Astrocyte of the spinal cord (primary cell): ENCODE measurements at regions not wholly inside any gene's neighbourhood (a gene's known extent, or its start where the extent isn't known, plus 50 kb on each side); places are given as distances from the start of the nearest gene placed in this dataset.

Experiments used
- DNase-seq: peaks from one replicate; pipeline ENCODE4 v3.0.0; 2011; ENCODE audit warnings: low read depth, low spot score
- H3K4me3 ChIP-seq: 2 replicates; pipeline ENCODE4 v1.5.1; 2011; ENCODE audit warnings: low read depth, mild to moderate bottlenecking, low read length, moderate library complexity
- CTCF ChIP-seq: IDR thresholded peaks from 2 replicates; pipeline ENCODE4 v1.5.1; 2012; ENCODE audit warnings: low read depth, mild to moderate bottlenecking, low read length, inconsistent platforms
- in situ Hi-C: cut with HindIII; loops from 2 replicates; pipeline ENCODE4 v1.10.0; 2017; ENCODE audit warnings: low sequenced_read_pairs

DNA sequence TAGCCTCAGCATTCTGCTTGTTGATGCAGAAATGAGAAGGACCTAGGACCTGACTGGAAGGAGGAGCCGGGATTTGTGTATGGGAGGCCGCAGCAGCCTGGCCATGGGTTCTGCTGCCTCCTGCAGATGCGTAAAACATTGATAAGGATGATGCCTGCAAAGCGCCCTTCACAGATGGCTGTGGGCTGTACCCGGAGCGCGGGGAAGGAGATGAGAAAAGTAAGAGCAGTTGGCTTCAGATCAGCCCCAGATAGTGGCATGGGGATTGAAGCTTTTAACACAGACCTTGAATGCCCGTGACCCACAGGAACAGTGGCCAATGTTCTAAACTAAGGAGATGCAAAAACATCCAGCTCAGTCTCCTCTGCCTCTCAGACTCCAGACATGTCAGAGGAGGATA, 136.4 kb upstream of the KCNG1 start:
- no peak overlapping the region for H3K4me3 ChIP-seq
- no peak for DNase-seq
- in situ Hi-C loops, result no loop called here
- TF ChIP-seq CTCF, result no peak

- in situ Hi-C loops, result no loop called here
- no peak overlapping the region for H3K4me3 ChIP-seq
- TF ChIP-seq CTCF, result no peak
- DNase-seq, result no peak
These were observed 135.3 kb upstream of the KCNG1 start for GRCh38 chr20:51158226-51158625.

DNA sequence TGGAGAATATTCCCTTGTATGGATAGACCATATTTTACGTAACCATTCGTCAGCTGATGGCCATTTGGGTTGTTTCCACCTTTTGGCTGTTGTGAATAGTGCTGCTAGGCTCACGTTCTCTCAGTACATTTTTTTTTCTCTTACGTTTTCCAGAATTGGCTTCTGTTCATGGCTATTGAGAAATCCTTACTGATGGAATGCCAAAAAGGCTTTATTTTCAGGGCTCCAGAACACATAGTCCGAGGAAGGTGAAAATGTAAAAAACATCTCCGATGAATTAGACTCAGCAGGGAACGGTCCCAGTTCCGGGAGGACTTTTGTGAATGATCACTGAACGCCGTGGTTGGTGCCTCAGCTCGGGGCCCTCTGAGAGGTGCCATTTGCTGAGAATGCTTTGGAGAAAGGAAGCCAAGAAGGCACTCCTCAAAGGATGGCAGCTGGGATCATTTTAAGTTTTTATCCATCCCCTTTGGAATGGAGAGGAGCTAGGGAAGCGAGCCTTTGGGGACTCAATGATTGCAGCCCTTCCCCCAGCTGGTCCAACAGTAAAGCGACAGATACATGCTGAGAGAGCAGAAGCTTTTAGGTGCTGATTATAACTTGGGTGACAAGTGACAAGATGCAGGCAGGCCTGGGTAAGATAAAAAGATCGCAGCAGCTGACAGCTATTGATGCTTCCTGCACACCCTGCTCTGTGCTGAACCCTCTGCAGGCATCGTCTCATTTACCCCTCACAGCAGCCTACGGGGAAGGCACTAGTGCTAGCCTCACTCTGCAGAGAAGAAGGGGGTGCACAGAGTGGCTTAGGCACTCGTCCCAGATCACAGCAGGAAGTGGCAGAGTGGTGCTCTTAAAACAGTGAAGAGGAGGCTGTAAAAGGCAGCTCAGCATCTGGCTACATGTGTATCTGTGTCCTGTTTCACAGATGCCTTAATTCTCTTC, 133.4 kb upstream of the KCNG1 start:
- no peak for TF ChIP-seq CTCF
- peak; percentile 43 for DNase-seq
- in situ Hi-C loops, result no loop called here
- H3K4me3 ChIP-seq, result no peak overlapping the region

DNA sequence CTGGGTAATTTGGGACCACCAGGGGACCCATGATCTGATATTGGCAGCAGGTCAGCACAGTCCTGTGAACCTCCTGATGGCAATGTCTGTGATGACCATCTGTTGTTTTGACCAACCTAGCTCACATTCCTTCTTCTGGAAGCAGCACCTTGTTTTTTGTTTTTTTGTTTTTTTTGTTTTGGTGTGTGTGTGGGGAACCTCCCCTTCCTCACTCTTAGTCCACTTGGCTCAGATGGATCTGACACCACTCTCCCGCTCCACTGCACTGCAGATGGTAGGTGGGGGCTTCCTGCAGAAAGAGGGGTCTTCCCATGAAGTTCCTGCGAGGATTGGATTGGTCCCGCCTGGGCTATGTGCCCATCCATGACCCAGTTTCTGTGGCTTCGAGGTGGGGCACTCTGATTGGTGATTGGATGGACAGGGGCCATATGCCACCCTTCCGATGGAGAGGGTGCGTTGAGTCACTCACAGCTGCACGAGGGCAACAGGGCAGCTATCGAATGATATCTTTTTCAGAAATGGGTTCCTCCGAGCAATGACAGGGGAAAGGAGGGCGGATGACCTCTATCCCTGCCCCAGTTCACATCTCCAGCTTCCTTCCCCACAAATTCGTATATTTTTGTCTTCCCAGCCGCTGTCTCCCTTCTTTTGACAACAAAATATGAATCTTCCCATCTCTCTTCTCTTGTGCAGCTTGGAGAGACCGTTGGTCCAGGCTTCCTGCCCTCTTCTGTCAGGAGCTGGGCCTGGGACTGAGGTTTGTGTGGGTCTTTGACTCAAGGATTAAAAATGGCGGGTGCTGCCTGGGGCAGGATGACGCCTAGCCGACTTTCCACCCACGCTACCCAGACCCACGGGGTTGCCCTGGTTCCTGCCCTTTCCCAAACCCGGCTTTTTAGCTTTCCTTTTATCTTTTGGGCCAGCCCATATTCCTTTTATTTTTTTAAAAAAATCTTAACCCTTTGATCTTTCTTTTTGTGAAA, 132.1 kb upstream of the KCNG1 start:
- no peak for TF ChIP-seq CTCF
- in situ Hi-C loops, result no loop called here
- DNase-seq, result no peak
- no peak overlapping the region for H3K4me3 ChIP-seq

- in situ Hi-C loops, result no loop called here
- DNase-seq, result no peak
- no peak for TF ChIP-seq CTCF
- no peak overlapping the region for H3K4me3 ChIP-seq
These were observed 131.2 kb upstream of the KCNG1 start for GRCh38 chr20:51153867-51154707.

- no peak overlapping the region for H3K4me3 ChIP-seq
- in situ Hi-C loops, result no loop called here
- no peak for DNase-seq
- TF ChIP-seq CTCF, result no peak
These were observed 126.0 kb upstream of the KCNG1 start for GRCh38 chr20:51148941-51149340.
